Thyroid gland (tissue), 4 donors: ENCODE measurements at regions not wholly inside any gene's neighbourhood (a gene's known extent, or its start where the extent isn't known, plus 50 kb on each side); places are given as distances from the start of the nearest gene placed in this dataset.

Experiments used
- CTCF ChIP-seq, 6 experiments: fragments of 200-600 bp in 3 of 6; fragments of 450-650 bp in 3 of 6; sonication (generic) in 3 of 6; IDR thresholded peaks; one replicate each; pipeline ENCODE4 v1.5.1; 2016 to 2019; ENCODE audit warnings: antibody characterized with exemption in 6 of 6, mild to moderate bottlenecking in 2 of 6, inconsistent platforms in 1 of 6, moderate library complexity in 1 of 6
- POLR2A ChIP-seq, 2 donors: fragments of 450-650 bp; IDR thresholded peaks; one replicate each; pipeline ENCODE4 v1.6.1; 2017; ENCODE audit warnings: antibody characterized with exemption in 2 of 2, mild to moderate bottlenecking in 2 of 2, moderate library complexity in 1 of 2

GRCh38 chr6:103284835-103285234, 1574.9 kb downstream of the HACE1 start:
- no peak for TF ChIP-seq CTCF (IDR thresholded peaks at IDR 0.05)
- no peak for TF ChIP-seq POLR2A (IDR thresholded peaks at IDR 0.05)
